Mesothelial cell of epicardium (in vitro differentiated cells): ENCODE measurements at regions not wholly inside any gene's neighbourhood (a gene's known extent, or its start where the extent isn't known, plus 50 kb on each side); places are given as distances from the start of the nearest gene placed in this dataset.

Experiments used
- DNase-seq, 2 experiments: peaks; one replicate each; pipeline ENCODE4 v3.0.0; 2021; ENCODE audit warnings: low spot score in 2 of 2; ENCODE audit not compliant: unreplicated experiment in 2 of 2
- H3K27ac Mint-ChIP-seq: 2 replicates; pipeline ENCODE4 v1.8.0; 2021; ENCODE audit warnings: mixed read lengths
- H3K27me3 Mint-ChIP-seq: 2 replicates; pipeline ENCODE4 v1.8.0; 2021; ENCODE audit warnings: low read depth, mixed read lengths
- H3K36me3 Mint-ChIP-seq: 2 replicates; pipeline ENCODE4 v1.8.0; 2021; ENCODE audit warnings: mixed read lengths
- H3K4me1 Mint-ChIP-seq: 2 replicates; pipeline ENCODE4 v1.8.0; 2021; ENCODE audit warnings: mixed read lengths
- H3K4me3 Mint-ChIP-seq: 2 replicates; pipeline ENCODE4 v1.8.0; 2021; ENCODE audit warnings: mild to moderate bottlenecking, moderate library complexity, mixed read lengths
- H3K9me3 Mint-ChIP-seq: 2 replicates; pipeline ENCODE4 v1.8.0; 2021; ENCODE audit warnings: mixed read lengths
- TF ChIP-seq, protein P1 (sequence below): fragments of 200-600 bp; sonication (generic); IDR thresholded peaks from one replicate; pipeline ENCODE4 v1.5.0; 2021; ENCODE audit warnings: antibody characterized with exemption; ENCODE audit not compliant: unreplicated experiment

DNA sequence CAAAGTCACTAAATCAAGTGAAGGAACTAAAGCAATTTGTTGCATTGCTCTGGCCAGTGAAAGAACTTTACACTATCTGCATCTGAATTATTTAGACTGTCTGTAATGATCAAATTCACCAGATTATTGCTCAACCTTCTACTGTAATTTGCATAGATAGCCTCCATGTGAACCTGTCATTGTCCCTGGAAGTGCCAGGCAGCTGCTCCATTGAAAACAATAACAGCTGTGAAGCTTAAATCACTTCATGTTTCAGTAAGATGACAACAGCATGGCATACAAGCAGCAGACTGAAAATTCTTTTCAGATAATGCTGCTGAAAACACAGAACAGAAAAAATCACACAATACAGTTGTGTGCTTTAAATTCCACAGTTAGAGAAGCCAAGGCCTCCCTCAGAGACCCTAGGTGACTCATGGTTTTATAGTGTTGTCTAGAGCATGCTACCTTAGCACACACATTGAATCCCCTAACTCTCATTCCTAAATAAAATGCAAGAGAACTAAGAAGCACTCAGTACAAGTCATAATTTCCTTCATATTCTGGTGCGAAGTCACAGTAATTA is 248.9 kb downstream of the TPBG start:
- Mint-ChIP-seq H3K9me3 (no peaks in the 10 kb centered on the region), H3K36me3 (no peaks in the 10 kb centered on the region), H3K27ac (no peak overlapping the region), H3K4me3 (no peak overlapping the region), H3K4me1 (peaks cover 14% of the 10 kb centered on the region), H3K27me3 (no peaks in the 10 kb centered on the region)
- TF ChIP-seq, protein P1, sequence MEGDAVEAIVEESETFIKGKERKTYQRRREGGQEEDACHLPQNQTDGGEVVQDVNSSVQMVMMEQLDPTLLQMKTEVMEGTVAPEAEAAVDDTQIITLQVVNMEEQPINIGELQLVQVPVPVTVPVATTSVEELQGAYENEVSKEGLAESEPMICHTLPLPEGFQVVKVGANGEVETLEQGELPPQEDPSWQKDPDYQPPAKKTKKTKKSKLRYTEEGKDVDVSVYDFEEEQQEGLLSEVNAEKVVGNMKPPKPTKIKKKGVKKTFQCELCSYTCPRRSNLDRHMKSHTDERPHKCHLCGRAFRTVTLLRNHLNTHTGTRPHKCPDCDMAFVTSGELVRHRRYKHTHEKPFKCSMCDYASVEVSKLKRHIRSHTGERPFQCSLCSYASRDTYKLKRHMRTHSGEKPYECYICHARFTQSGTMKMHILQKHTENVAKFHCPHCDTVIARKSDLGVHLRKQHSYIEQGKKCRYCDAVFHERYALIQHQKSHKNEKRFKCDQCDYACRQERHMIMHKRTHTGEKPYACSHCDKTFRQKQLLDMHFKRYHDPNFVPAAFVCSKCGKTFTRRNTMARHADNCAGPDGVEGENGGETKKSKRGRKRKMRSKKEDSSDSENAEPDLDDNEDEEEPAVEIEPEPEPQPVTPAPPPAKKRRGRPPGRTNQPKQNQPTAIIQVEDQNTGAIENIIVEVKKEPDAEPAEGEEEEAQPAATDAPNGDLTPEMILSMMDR, result no peak
- DNase-seq, result no peak

GRCh38 chr6:82614518-82614917 is 250.9 kb downstream of the TPBG start:
- TF ChIP-seq, protein P1, result no peak
- Mint-ChIP-seq H3K27me3 (no peaks in the 10 kb centered on the region), H3K4me3 (no peak overlapping the region), H3K9me3 (no peaks in the 10 kb centered on the region), H3K27ac (no peak overlapping the region), H3K36me3 (no peaks in the 10 kb centered on the region), H3K4me1 (peaks cover 4% of the 10 kb centered on the region)
- DNase-seq, result no peak

GRCh38 chr6:82616386-82617028 is 252.9 kb downstream of the TPBG start:
- Mint-ChIP-seq H3K27me3 (no peaks in the 10 kb centered on the region), H3K4me1 (peaks cover 12% of the 10 kb centered on the region), H3K9me3 (no peaks in the 10 kb centered on the region), H3K36me3 (no peaks in the 10 kb centered on the region), H3K4me3 (no peak overlapping the region), H3K27ac (no peak overlapping the region)
- no peak for DNase-seq
- TF ChIP-seq, protein P1, result no peak

GRCh38 chr6:82617648-82618047 is 254.0 kb downstream of the TPBG start:
- no peak overlapping the region for H3K4me3 Mint-ChIP-seq
- peaks cover 8% of the 10 kb centered on the region for H3K9me3 Mint-ChIP-seq
- TF ChIP-seq, protein P1, result no peak
- H3K36me3 Mint-ChIP-seq, result no peaks in the 10 kb centered on the region
- H3K27me3 Mint-ChIP-seq, result no peaks in the 10 kb centered on the region
- no peak overlapping the region for H3K27ac Mint-ChIP-seq
- DNase-seq, result no peak
- peaks cover 9% of the 10 kb centered on the region for H3K4me1 Mint-ChIP-seq

GRCh38 chr6:82619573-82619972 is 256.0 kb downstream of the TPBG start:
- TF ChIP-seq, protein P1, result no peak
- Mint-ChIP-seq H3K4me3 (no peak overlapping the region), H3K4me1 (peaks cover 9% of the 10 kb centered on the region), H3K27me3 (no peaks in the 10 kb centered on the region), H3K9me3 (peaks cover 10% of the 10 kb centered on the region), H3K27ac (no peak overlapping the region), H3K36me3 (no peaks in the 10 kb centered on the region)
- DNase-seq, result no peak
